ENCODE measurements at regions not wholly inside any gene's neighbourhood (a gene's known extent, or its start where the extent isn't known, plus 50 kb on each side); places are given as distances from the start of the nearest gene placed in this dataset.
"Not testable (repeated sequence)": the region's sequence is repeated elsewhere in the genome, so short reads cannot be mapped to it uniquely, and the experiment has no call there.

DNA sequence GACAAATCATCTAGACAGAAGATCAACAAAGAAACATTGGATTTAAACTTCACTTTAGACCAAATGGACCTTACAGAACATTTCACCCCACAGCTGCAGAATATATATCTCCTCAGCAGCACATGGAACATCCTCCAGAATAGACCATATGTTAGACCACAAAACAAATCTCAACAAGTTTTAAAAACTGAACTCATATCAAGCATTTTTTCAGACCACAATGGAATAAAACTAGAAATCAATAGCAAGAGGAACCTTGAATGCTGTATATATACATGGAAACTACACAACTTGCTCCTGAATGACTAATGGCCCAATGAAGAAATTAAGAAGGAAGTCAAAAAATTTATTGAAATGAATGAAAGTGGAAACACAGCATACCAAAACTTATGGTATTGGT, 157.7 kb downstream of the MTERF1 start:
- POLR2A ChIA-PET: no interaction called here
- TF ChIP-seq, protein P1, sequence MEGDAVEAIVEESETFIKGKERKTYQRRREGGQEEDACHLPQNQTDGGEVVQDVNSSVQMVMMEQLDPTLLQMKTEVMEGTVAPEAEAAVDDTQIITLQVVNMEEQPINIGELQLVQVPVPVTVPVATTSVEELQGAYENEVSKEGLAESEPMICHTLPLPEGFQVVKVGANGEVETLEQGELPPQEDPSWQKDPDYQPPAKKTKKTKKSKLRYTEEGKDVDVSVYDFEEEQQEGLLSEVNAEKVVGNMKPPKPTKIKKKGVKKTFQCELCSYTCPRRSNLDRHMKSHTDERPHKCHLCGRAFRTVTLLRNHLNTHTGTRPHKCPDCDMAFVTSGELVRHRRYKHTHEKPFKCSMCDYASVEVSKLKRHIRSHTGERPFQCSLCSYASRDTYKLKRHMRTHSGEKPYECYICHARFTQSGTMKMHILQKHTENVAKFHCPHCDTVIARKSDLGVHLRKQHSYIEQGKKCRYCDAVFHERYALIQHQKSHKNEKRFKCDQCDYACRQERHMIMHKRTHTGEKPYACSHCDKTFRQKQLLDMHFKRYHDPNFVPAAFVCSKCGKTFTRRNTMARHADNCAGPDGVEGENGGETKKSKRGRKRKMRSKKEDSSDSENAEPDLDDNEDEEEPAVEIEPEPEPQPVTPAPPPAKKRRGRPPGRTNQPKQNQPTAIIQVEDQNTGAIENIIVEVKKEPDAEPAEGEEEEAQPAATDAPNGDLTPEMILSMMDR (IDR thresholded peaks at IDR 0.05; ENCODE audit: control extremely low read depth, extremely low read depth, low read depth, missing control alignments): no peak
- CTCF ChIA-PET: no interaction called here
- no peak for DNase-seq (ENCODE audit: extremely low spot score)

DNA sequence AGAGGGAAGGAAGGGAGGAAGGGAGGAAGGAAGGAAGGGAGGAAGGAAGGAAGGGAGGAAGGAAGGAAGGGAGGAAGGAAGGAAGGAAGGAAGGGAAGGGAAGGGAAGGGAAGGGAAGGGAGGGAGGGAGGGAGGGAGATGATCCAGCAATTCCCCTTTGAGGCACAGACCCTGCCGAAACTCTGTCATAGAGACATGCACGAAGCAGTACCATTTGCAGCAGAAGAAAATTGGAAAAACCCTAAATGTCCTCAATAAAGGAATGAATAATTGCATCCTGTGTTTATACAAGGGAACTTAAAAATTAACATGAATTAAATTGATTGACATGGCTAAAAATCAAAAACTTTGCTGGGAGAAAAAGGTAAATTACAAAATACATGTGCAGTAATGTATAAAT, 151.5 kb downstream of the MTERF1 start:
- POLR2A ChIA-PET; CTCF ChIA-PET; DNase-seq (ENCODE audit: extremely low spot score): not testable (repeated sequence)

DNA sequence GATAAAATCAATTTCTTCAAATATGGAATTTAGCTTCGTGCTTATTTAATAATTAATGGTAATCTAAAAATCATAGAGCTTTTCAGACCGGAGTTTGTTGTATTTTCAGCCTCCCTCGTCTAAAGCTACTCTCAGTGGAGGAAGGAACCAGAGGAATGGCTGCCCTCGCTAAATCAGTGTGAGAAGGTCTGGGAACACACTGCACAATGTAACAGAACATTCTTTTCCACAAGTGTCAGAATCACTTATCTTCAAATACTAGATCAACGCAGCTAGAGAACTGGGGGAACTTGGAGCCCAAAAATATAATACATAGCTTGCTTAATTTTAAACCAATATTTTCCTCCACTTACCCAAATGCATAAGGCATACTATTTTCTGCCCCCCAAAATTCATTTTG, 148.5 kb downstream of the MTERF1 start:
- CTCF ChIA-PET: interaction anchor here (1.1 to 1.9 kb wide), 3 partner anchors 9 to 120 kb away, joined by 3 to 6 read pairs (median 5); no protein-coding TSS in a partner anchor
- TF ChIP-seq, protein P1 (IDR thresholded peaks at IDR 0.05; ENCODE audit: control extremely low read depth, extremely low read depth, low read depth, missing control alignments): no peak
- DNase-seq (ENCODE audit: extremely low spot score): no peak
- POLR2A ChIA-PET: no interaction called here

DNA sequence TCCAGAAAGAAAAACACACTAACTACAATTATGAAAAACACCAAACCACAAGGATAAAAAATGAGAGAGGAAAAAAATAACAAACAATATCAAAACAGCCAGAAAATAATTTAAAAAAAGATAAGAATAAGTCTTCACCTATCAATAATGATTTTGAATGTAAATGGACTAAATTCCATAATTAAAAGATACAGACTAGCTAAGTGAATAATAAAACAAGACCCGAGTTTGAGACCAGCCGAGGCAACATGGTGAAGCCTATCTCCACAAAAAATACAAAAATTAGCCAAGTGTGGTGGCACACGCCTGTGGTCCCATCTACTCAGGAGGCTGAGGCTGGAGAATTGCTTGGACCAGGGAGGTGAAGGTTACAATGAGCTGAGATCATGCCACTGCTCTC, 131.1 kb downstream of the MTERF1 start:
- TF ChIP-seq, protein P1 (IDR thresholded peaks at IDR 0.05; ENCODE audit: control extremely low read depth, extremely low read depth, low read depth, missing control alignments): no peak
- POLR2A ChIA-PET: no interaction called here
- CTCF ChIA-PET: no interaction called here
- DNase-seq (ENCODE audit: extremely low spot score): no peak

DNA sequence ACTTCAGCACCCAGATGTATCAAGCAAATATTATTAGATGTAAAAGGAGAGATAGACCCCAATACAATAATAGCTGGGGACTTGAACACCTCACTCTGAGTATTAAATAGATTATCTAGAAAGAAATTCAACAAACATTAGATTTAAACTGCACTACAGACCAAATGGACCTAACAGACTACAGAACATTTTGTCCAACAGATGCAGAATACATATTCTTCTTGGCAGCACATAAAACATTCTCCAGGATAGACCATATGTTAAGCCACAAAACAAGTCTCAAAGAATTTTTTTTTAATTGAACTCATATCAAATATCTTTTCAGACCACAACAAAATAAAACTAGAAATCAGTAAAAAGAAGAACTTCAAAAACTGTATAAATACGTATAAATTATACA, 130.4 kb downstream of the MTERF1 start:
- ChIA-PET CTCF (no interaction called here), POLR2A (no interaction called here)
- TF ChIP-seq, protein P1 (IDR thresholded peaks at IDR 0.05; ENCODE audit: control extremely low read depth, extremely low read depth, low read depth, missing control alignments): no peak
- no peak for DNase-seq (ENCODE audit: extremely low spot score)

DNA sequence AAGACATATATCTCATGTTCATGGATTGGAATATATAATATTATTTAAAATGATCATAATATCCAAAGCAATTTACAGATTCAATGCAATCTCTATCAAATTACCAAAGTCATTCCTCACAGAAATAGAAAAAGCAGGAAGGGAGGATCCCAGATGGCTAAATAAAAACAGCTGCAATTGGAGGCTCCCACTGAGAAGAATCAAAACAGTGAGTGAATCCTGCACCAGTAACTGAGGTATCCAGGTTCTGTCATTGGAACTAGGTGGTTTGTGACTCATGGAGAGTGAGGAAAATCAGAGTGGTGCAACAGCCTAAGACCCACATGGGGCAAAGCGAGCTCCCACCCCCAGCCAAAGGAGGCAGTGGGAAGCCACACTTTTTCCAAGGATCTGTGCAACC, 128.4 kb downstream of the MTERF1 start:
- CTCF ChIA-PET: interaction anchor here (0.9 kb wide), 1 partner anchor 12 kb away, joined by 3 read pairs; no protein-coding TSS in a partner anchor
- no peak for DNase-seq (ENCODE audit: extremely low spot score)
- TF ChIP-seq, protein P1 (IDR thresholded peaks at IDR 0.05; ENCODE audit: control extremely low read depth, extremely low read depth, low read depth, missing control alignments): no peak
- POLR2A ChIA-PET: no interaction called here

DNA sequence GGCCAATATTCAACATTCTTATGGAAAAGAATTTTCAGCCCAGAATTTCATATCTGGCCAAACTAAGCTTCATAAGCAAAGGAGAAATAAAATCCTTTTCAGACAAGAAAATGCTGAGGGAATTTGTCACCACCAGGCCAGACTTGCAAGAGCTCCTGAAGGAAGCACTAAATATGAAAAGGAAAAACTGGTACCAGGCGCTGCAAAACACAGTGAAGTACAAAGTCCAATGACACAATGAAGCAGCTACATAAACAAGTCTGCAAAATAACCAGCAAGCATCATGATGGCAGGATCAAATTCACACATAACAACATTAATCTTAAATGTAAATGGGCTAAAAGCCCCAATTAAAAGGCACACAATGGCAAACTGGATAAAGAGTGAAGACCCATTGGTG, 126.2 kb downstream of the MTERF1 start:
- CTCF ChIA-PET: interaction anchor here (1.6 kb wide), 1 partner anchor 10 kb away, joined by 7 read pairs; no protein-coding TSS in a partner anchor
- DNase-seq (ENCODE audit: extremely low spot score); POLR2A ChIA-PET: not testable (repeated sequence)

DNA sequence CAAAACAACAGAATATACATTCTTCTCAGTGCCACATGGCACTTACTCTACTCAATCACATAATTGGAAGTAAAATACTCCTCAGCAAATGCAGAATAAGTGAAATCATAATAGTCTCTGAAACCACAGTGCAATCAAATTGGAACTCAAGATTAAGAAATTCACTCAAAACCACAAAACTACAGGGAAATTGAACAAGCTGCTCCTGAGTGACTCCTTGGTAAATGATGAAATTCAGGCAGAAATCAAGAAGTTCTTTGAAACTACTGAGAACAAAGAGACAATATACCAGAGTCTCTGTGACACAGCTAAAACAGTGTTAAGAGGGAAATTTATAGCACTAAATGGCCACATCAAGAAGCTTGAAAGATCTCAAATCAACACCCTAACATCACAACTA, 125.4 kb downstream of the MTERF1 start:
- CTCF ChIA-PET; DNase-seq (ENCODE audit: extremely low spot score); POLR2A ChIA-PET: not testable (repeated sequence)

Measured in GM10248 (cell line).